Skeletal muscle satellite cell (primary cell): ENCODE measurements at regions not wholly inside any gene's neighbourhood (a gene's known extent, or its start where the extent isn't known, plus 50 kb on each side); places are given as distances from the start of the nearest gene placed in this dataset.
A peak's percentile ranks its signal among the peaks of the same experiment; 100 is the strongest.

Source experiments
- H3K27me3 ChIP-seq: 2 replicates; pipeline ENCODE4 v1.7.0; 2013; ENCODE audit warnings: low read length; ENCODE audit not compliant: control insufficient read depth, insufficient read depth
- H3K36me3 ChIP-seq: 2 replicates; pipeline ENCODE4 v1.7.0; 2013; ENCODE audit warnings: mild to moderate bottlenecking, control low read depth, low read length; ENCODE audit not compliant: insufficient read depth
- H3K4me1 ChIP-seq: 2 replicates; pipeline ENCODE4 v1.7.0; 2013; ENCODE audit warnings: low read length; ENCODE audit not compliant: control insufficient read depth, insufficient read depth
- H3K4me2 ChIP-seq: 2 replicates; pipeline ENCODE4 v1.7.0; 2013; ENCODE audit warnings: mild to moderate bottlenecking, low read length
- H3K4me3 ChIP-seq: 2 replicates; pipeline ENCODE4 v1.7.0; 2013; ENCODE audit warnings: low read length
- H3K9ac ChIP-seq: 2 replicates; pipeline ENCODE4 v1.7.0; 2013; ENCODE audit warnings: mild to moderate bottlenecking, low read depth, low read length, moderate library complexity
- H3K9me3 ChIP-seq: replicated peaks from 2 replicates; pipeline ENCODE4 v1.7.0; 2013; ENCODE audit warnings: mild to moderate bottlenecking, control low read depth, low read length

GRCh38 chr15:97502038-97502437, 458.5 kb upstream of the ARRDC4 start:
- H3K36me3 ChIP-seq, result no peaks in the 10 kb centered on the region
- H3K9ac ChIP-seq, result no peak overlapping the region
- no peak overlapping the region for H3K4me3 ChIP-seq
- H3K4me1 ChIP-seq, result no peaks in the 10 kb centered on the region
- no peak overlapping the region for H3K4me2 ChIP-seq
- no peaks in the 10 kb centered on the region for H3K27me3 ChIP-seq
- H3K9me3 ChIP-seq, result peaks cover 2% of the 10 kb centered on the region

- H3K9me3 ChIP-seq, result peaks cover 2% of the 10 kb centered on the region
- no peaks in the 10 kb centered on the region for H3K27me3 ChIP-seq
- no peak overlapping the region for H3K4me2 ChIP-seq
- H3K4me3 ChIP-seq, result no peak overlapping the region
- no peaks in the 10 kb centered on the region for H3K36me3 ChIP-seq
- H3K4me1 ChIP-seq, result no peaks in the 10 kb centered on the region
- H3K9ac ChIP-seq, result no peak overlapping the region
These were observed 456.3 kb upstream of the ARRDC4 start for GRCh38 chr15:97504031-97504792.

DNA sequence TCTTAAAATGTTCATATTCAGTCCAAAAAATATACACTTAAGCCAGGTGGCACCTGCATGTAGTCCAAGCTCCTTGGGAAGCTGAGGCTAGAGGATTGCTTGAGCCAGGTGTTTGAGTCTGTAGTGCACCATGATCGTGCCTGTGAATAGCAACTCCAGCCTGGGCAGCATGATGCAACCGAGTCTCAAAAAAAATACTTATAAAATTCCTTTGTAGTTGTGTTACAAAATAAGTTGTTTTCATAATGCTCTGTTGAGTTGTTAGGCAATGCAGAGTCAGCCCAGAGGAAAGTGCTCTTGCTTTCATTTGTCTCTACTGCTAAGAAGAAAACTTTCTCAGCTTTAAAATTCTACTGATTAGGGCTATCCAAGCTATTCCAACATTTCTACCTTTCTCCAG, 442.8 kb upstream of the ARRDC4 start:
- Histone ChIP-seq H3K4me2 (no peak overlapping the region), H3K9me3 (no peaks in the 10 kb centered on the region), H3K9ac (no peak overlapping the region), H3K36me3 (no peaks in the 10 kb centered on the region), H3K27me3 (no peaks in the 10 kb centered on the region), H3K4me1 (peaks cover 4% of the 10 kb centered on the region), H3K4me3 (no peak overlapping the region)

- no peak overlapping the region for H3K4me2 ChIP-seq
- peaks cover 4% of the 10 kb centered on the region for H3K4me1 ChIP-seq
These were observed 439.8 kb upstream of the ARRDC4 start for GRCh38 chr15:97520689-97521088.

GRCh38 chr15:97521381-97522285, 438.9 kb upstream of the ARRDC4 start:
- Histone ChIP-seq H3K4me1 (peaks cover 4% of the 10 kb centered on the region), H3K9ac (no peak overlapping the region), H3K9me3 (no peaks in the 10 kb centered on the region), H3K36me3 (no peaks in the 10 kb centered on the region), H3K4me2 (peak overlapping the region; percentile 60), H3K4me3 (peak overlapping the region; percentile 58), H3K27me3 (no peaks in the 10 kb centered on the region)

More at GRCh38 chr15:97520689-97521088, 439.8 kb upstream of the ARRDC4 start:
- H3K9me3 ChIP-seq, result no peaks in the 10 kb centered on the region
- H3K36me3 ChIP-seq, result no peaks in the 10 kb centered on the region
- H3K9ac ChIP-seq, result no peak overlapping the region
- no peak overlapping the region for H3K4me3 ChIP-seq
- no peaks in the 10 kb centered on the region for H3K27me3 ChIP-seq

DNA sequence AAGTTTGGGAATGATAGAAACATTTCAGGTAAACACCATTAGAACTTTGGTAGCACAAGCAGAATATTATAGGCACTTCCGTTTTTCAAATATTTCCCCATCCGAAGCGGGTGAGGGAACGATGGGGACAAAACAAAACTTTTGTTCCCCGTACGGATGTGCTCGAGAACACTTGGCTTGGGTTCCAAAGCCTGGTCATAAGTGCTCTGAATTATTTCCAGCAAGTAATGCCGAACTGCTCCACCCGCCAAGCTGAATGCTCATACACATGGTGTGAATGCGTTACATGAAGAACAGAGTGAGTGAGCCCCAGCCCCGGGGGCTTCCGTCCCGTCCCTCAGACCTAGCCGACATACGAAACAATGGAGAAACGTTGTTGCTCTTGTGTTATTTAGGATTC, 438.2 kb upstream of the ARRDC4 start:
- Histone ChIP-seq H3K4me3 (peak overlapping the region; percentile 58), H3K9me3 (no peaks in the 10 kb centered on the region), H3K27me3 (no peaks in the 10 kb centered on the region), H3K9ac (no peak overlapping the region), H3K4me2 (peak overlapping the region; percentile 60), H3K4me1 (peaks cover 4% of the 10 kb centered on the region), H3K36me3 (no peaks in the 10 kb centered on the region)

DNA sequence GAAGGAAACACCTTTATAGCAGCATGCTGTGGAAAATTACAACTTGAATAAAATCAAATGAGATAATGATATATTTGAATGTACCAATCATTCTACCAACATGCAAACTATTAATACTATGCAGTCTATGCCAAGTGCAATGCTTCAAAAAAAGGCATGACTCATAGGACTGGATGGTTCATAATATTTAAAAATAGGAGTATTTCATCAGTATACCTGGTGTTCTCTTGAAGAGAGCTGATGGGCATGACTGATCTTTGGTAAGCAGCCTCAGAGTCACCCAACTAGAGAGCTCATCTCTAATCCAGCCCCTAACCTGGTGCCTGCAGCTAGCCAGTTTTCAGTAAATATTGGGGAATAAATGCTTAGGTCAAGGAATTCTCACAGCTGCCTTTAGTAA, 434.7 kb upstream of the ARRDC4 start:
- Histone ChIP-seq H3K9me3 (no peaks in the 10 kb centered on the region), H3K4me3 (no peak overlapping the region), H3K27me3 (no peaks in the 10 kb centered on the region), H3K4me2 (no peak overlapping the region), H3K9ac (no peak overlapping the region), H3K4me1 (peaks cover 4% of the 10 kb centered on the region), H3K36me3 (no peaks in the 10 kb centered on the region)

- Histone ChIP-seq H3K9ac (no peak overlapping the region), H3K9me3 (no peaks in the 10 kb centered on the region)
These were observed 432.3 kb upstream of the ARRDC4 start for GRCh38 chr15:97528238-97528637.

GRCh38 chr15:97545799-97546198, 414.7 kb upstream of the ARRDC4 start:
- Histone ChIP-seq H3K9ac (no peak overlapping the region), H3K36me3 (no peaks in the 10 kb centered on the region), H3K9me3 (peaks cover 7% of the 10 kb centered on the region), H3K4me3 (no peak overlapping the region), H3K4me2 (no peak overlapping the region), H3K4me1 (no peaks in the 10 kb centered on the region), H3K27me3 (no peaks in the 10 kb centered on the region)

More at GRCh38 chr15:97528238-97528637, 432.3 kb upstream of the ARRDC4 start:
- Histone ChIP-seq H3K27me3 (no peaks in the 10 kb centered on the region), H3K4me2 (no peak overlapping the region), H3K4me1 (no peaks in the 10 kb centered on the region), H3K36me3 (no peaks in the 10 kb centered on the region), H3K4me3 (no peak overlapping the region)

DNA sequence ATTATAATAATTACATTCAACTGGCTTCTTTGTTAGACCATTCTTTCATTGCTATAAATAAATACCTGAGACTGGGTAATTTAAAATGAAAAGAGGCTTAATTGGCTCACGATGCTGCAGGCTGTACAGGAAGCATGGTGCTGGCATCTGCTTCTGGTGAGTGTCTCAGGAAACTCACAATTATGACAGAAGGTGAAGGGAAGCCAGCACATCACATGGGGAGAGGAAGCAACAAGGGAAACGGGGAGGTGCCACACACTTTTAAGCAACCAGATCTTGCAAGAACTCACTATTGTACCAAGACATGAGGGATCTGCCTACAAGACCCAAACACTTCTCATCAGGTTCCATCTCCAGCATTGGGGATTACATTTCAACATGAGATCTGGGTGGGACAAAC, 413.1 kb upstream of the ARRDC4 start:
- Histone ChIP-seq H3K27me3 (no peaks in the 10 kb centered on the region), H3K4me2 (no peak overlapping the region), H3K36me3 (no peaks in the 10 kb centered on the region), H3K9ac (no peak overlapping the region), H3K4me1 (no peaks in the 10 kb centered on the region), H3K9me3 (peaks cover 10% of the 10 kb centered on the region), H3K4me3 (no peak overlapping the region)

DNA sequence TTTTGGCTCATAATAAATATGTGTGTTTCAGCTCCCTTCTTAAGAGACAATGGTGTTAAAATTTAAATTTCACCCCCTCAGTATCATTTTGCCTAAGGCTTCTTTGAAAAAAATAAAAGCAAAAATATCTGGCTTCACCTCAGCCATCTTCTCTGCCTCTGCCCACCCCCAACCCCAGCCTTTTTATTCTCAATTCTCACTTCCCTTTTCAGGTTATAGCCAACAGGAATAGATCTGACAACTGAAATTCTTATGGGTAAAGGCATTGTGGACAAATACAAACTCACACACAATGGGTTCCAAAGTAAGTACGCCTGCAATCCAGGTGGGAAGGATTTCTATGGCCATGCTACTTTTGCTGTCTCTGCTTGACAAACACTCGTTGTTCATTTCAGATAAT, 399.0 kb upstream of the ARRDC4 start:
- H3K27me3 ChIP-seq, result no peaks in the 10 kb centered on the region
- no peak overlapping the region for H3K4me2 ChIP-seq
- no peak overlapping the region for H3K9ac ChIP-seq
- H3K9me3 ChIP-seq, result peaks cover 4% of the 10 kb centered on the region
- no peaks in the 10 kb centered on the region for H3K36me3 ChIP-seq
- no peak overlapping the region for H3K4me3 ChIP-seq
- no peaks in the 10 kb centered on the region for H3K4me1 ChIP-seq
